Limb (tissue), 2 donors: ENCODE measurements at regions not wholly inside any gene's neighbourhood (a gene's known extent, or its start where the extent isn't known, plus 50 kb on each side); places are given as distances from the start of the nearest gene placed in this dataset.
"Not testable (repeated sequence)": the region's sequence is repeated elsewhere in the genome, so short reads cannot be mapped to it uniquely, and the experiment has no call there.

ENCODE experiments used
- DNase-seq, 2 donors: peaks; one replicate each; pipeline ENCODE4 v3.0.0-alpha.2; 2016; ENCODE audit errors: extremely low spot score in 2 of 2

DNA sequence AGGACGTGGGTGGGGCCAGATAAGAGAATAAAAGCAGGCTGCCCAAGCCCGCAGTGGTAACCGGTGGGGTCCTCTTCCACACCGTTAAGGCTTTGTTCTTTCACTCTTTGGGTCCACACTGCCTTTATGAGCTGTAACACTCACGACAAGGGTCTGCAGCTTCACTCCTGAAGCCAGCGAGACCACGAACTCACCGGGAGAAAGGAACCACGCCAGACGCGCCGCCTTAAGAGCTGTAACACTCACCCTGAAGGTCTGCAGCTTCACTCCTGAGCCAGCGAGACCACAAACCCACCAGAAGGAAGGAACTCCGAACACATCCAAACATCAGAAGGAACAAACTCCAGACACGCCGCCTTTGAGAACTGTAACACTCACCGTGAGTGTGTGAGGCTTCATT, 203.9 kb upstream of the HNRNPA3 start:
- DNase-seq: not testable (repeated sequence)

DNA sequence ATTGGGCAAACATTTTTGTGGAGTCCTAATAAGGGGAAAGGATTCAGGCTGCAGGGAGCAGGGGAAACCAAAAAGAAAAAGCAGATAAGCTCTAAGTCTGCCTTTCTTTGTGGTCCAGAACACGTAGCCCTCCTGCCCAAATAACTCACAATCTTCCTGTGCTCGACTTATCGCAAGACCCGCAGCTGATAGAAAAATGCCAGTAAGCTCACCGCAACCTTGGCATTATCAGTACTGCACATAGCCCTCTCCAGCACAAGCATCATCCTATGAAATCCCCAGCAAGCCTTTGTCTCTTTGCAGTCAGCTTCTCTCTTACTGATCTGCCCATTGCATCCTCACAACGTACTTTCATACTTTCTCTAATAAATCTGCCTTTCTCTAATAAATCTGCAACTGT, 202.4 kb upstream of the HNRNPA3 start:
- no peak for DNase-seq

DNA sequence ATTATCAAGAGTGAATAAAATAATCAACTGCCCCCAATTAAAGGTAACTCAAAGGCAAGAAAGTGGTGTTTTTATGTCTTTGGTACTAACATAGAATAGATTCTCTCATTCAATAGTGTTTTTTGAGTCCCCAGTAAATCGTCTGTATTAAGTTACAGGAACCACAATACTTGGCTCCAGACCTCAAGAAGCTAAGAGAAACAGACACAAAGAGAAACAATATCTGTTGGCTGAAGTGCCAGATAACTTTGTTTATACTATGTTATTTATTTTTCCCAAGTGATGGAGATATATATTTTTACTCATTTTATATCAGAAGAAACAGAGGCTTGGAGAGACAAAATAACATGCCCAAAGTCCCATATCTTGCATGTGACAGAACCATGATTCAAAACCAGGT, 201.7 kb upstream of the HNRNPA3 start:
- no peak for DNase-seq

DNA sequence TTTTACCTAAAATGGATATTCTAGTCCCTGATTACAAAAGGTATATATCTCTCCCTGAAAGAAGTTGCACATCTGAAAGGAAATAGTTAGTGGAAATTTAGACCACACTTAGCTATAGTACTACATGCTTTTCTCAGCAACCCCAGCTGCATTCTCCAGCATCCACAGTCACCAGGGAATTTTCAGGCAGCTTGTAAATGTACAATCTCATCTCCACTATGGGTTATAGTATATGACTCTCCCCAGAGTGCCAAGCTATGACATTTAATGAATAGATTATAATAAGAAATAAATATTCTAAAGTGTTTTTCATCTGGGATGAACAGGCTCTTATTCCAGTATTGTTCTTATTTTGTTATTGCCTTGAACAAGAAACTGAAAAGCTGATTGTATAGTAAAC, 197.6 kb upstream of the HNRNPA3 start:
- DNase-seq: no peak

DNA sequence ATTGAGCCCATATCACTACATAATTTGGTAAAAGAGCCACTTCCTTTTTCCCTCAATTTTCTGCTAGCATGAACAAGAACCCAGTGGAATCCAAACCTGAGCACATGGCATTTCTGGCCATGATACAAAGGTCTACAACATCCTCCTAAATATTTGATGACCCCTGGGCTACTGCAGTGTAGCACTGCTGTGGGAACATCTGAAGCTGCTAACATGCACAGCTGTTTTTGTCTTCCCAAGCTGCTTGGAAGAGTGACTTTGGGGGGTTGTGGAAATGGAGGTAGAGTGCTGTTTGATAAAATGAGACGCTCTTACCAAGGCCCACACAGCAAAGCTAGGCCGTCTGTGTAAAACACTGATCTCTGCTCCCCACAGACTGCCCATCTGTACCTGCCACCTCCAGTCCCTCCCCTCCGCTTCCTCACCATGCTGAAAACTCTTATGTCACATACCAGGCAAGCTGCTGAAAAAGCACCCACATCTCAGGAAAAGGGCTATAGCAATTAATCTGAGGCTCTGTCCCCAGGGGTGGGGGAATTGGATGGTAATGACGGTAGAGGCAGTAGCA, 197.2 kb upstream of the HNRNPA3 start:
- no peak for DNase-seq

DNA sequence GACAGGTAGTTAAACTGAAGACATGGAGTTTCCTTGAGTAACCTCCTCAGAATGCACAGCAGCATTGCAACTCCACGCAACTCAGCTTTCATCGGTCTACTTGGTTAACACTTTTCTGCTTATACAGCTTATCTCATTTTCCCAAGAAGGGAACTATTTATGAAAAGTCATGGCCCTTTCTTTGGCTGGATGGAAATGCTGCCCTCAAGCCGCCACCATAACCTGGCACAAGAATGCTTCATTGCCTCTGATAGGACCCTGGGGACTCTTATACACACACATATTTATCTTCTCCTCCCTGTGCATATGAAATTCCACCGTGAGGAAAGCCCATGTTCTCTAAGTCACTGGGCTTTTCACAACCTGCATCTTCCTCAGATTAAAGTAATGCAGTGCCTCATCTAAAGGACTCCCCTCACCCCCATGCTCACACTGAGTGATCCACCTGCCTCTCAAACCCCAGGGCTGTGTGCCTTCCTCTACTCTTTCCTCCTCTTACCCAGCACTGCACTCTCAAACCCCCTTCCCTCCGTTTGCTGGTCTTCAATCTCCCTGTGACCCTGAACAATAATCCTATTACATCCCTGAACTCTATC, 192.0 kb upstream of the HNRNPA3 start:
- DNase-seq: no peak

DNA sequence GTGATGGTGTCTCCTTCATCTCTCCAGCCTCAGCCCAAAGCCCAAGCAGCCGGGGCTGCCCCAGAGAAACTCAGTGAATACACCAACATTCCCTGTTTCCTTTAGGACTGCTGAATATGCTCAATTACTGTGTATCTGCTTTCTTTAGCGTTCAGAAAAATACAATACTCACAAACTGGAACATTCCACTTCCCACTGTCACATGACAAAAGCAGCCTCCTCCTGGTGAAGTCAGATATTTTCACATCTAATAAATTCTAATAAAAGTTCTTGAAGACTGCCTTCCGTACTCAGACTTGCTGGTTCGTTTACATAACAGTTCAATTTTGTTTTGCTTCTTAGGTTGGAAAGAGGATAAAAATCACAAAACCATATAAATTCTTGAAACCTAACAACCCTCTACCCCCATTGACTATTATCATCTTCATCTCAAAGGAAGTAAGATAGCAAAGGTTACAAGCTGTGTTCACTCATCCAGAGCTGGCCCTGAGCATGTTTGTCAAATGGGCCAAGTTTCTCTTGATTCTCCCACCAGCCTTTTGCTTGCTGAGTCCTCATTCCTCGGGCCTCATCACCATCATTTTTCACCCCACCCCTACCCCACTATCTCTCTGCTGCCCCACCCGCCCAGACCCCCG, 190.8 kb upstream of the HNRNPA3 start:
- DNase-seq: no peak

DNA sequence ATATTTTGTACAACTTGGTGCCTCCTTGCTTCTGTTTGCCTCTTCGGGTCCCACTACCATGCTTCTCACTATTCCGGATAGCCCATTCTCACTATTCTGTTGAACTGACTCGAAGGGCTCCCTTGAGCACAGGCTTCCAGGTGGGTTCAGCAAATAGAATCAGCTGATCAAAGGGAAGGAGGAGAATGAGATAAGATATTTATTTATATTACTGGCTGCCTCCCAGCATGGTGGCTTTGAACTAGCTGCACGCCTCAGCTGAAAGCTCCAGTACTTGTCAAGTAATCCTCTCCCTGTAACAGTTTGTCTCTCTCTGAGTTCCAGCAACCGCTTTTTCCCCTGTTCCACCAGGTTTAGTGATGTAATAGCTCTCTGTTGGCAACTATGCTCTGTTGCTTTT, 187.8 kb upstream of the HNRNPA3 start:
- DNase-seq: no peak

DNA sequence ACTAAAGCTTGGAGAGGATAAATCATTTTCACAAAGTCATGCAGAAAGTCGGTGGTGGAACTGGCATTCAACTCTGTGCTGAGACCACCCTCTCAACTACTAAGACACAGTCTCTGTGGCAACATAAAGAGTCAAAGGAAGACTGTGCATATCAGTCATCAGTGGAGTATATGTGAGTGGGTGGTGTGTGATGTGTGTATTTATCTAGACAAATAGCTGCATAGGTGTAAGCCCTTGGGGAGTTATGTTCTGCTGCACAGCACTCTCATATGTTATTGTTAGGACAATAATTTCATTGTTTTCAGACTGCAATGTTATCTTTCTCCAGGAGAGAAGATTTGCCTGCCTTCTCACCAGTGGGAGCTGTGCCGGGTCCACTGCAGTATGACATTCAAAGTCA, 186.3 kb upstream of the HNRNPA3 start:
- DNase-seq: no peak

DNA sequence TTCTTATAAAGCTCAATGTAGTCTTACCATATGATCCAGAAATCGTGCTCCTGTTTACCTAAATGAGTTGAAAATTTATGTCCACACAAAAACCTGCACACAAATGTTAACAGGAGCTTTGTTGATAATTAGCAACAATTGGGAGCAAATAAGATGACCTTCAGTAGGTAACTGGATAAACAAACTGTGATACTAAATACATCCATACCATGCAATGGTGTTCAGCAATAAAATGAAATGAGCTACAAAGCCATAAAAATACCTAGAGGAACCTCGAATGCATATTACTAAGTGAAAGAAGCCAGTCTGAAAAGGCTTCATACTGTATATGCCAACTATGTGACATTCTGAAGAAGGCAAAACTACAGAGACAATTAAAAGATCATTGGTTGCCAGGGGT, 185.6 kb upstream of the HNRNPA3 start:
- no peak for DNase-seq

DNA sequence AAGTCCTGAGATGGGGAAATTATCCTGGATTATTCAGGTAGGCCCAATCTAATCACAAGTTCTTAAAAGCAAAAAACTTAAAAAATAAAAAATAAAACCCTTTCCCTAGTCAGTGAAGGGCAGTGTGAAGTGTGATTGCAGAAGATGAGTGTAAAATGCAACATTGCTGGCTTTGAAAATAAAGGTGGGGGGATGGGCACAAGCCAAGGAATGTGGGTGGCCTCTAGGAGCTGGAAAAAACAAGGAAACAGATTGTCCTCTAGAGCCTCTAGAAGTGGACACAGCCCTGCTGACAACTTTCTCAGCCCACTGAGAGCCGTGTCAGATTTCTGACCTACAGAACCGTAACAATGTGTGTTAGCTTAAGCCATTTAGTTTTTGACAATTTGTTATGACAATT, 184.3 kb upstream of the HNRNPA3 start:
- DNase-seq: no peak

DNA sequence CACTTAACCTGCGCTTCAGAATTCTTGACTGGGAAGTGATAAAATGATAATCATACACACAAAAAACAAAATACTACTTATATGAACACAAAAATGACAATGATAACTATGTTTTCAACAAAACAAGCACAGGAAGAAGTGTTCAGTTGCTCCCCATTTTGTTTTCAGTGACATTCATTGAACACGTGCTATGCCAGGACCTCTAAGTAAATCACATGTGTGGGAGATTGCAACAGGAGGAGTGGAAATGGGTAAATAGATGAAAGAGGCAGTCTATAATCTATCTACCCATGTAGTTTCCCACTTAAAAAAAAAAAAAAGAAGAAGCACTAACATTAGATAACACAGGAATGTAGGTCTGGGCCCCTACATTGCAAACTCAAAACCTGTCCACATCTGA, 183.5 kb upstream of the HNRNPA3 start:
- no peak for DNase-seq

DNA sequence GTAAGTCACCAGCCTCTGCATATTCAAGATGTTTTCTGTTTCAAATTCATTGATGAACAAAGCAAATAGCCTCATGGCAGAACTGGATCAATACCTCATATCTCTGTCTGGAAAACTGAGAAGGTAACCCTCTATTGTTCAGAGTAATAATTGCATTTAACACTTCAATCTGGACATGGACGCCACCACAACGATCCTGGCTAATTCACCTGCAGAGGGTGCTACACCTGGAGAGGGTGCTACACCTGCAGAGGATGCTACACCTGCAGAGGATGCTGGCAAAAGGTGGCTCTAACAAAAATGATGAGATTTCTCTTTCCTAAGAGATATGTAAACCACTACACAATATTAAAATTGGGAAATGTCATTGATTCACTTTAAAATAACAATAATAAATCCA, 183.1 kb upstream of the HNRNPA3 start:
- DNase-seq: no peak

DNA sequence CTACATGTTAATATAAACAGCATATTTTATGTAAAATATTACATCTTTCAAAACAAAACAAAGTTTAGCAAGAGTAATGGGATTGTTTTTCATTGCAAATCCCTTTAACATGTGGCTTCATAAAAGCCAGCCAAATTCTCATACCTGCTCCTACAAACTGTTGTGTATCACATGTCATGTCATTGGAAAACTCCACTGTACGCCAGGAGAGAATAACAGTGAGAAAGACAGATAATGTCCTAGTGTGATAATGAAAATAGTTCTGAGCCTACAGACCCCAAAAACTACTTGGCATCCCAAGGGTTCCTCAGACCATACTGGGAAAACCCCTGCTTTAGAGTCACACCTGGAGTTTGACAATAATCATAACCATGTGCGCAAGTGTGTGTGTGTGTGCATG, 182.7 kb upstream of the HNRNPA3 start:
- no peak for DNase-seq

DNA sequence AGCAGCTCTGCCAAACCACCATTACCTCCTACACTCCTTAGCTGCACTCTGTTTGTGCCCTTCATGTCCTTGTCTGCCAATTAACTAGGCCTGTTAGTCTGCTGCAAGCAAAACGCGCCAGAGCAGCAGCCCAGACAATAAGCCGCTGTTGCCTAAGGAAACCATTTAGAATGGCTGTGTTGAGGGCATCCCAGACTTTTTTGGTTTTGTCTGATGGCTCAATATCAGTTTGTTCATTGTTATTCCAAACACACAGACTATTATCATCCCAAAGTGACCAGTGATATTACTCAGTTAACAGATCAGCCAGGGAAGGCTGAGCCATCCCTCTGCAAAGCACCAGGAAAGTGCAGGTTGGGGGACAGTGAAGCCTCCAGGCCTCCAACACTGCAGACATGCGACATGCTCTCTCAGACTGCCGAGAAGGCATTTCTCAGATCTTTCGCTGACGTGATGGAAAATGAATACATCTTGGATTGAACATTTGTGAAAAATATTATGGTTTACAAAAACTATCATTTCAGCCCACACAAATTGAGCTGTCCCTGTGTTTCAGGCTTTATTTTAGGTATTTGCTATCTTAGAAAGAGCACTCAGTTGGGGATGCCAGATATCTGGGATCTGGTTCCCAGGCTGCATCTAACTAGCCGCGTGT, 182.0 kb upstream of the HNRNPA3 start:
- no peak for DNase-seq

DNA sequence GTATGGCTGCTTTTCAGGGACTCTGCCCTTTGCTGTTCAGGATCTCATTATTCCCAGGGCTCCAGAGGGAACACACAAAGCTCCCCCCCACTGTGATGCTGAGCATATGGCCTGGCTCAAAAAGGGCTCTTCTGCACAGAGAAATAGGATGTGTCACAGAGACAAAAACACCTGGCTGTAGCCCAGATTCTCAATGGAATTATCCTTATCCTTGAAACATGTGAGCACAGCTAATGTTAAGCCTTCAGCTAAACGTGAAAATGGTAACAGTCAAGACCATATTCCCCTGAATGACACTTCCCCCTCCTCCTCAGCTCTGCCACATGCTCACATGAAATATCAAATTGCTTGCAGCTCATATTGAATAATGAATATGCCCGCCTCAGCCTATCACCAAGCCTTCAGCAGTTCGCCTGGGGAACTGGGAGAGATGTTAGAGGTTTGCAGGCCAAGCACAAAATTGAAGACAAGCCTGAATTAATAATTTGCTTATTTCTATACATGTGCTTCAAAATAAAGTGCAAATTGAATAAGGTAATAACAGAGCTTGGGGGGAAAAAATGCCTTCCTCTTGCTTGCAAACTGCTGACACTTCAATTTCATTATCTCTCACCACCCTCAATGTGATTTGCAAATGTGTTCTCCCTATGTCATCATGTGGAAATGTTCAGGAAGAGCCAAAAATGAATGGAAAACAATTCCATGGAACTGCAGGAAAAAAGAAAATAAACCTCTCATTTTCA, 181.0 kb upstream of the HNRNPA3 start:
- DNase-seq: peak in 1 of 2 donors; percentile 42

DNA sequence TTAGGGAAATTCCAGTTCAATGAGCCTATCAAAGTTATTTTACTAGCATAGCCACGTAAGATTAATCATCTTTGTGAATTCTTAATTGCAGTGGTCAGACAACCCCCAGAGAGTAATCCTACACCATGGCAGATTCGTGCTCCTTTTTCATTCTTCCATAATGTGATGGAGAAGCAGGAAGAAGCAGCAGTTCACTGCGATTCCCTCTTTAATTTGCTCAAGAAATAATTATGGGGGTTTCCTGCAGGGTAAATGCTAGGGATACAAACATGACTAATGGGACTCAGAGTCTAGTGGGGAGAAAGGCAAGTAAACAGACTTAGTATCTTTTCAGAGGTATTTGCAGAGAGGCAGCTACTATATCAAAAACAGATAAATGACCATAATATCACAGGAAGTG, 175.8 kb upstream of the HNRNPA3 start:
- no peak for DNase-seq

DNA sequence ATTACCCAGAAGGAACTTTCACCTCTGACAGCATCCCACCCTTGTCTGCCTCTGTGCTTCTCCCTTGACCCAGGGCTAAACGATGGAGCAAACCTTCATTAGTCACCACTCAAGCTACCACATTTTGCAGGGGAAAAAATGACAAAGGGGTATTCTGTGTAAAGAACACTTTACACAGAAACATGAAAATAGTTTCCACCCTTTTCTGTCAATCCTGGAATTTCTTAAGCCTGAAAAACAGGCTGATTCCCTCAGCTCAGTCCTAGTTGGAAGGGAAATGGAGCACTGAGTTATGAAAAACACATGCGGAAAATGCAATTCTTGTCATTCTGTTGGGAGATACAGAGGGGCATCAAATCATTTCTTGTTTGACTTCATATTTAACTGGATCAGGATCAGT, 175.0 kb upstream of the HNRNPA3 start:
- DNase-seq: no peak

DNA sequence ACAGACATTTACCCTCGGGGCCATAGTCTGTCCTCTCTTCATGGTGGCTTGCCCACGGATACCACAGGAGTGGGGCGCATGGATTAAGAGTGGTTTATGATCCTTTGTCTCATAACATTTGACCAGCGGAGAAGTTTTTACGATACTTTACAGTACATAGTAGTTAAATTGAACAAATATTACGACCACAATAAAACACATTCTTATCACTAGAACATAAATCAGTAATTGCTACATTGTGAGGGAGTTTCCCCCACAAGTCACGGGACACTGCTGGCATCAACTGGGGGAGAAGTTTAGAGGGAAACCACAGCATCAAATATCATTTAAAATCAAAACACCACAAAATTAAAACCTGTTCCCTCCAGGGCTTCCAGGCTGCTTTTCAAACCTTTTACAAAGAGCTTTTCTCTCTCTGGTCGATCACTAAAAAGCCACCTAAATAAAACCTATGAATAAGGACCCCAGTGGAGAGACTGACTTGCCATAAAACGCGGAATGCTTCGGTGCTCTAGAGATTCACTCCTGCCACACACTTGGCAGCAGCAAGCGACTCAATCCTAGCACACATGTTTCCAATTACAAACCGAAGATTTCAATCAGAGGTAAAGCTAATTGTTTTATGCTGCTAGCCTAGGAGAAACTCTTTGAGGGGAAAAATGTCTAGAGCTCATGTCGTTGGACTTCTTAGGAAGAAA, 173.7 kb upstream of the HNRNPA3 start:
- no peak for DNase-seq

DNA sequence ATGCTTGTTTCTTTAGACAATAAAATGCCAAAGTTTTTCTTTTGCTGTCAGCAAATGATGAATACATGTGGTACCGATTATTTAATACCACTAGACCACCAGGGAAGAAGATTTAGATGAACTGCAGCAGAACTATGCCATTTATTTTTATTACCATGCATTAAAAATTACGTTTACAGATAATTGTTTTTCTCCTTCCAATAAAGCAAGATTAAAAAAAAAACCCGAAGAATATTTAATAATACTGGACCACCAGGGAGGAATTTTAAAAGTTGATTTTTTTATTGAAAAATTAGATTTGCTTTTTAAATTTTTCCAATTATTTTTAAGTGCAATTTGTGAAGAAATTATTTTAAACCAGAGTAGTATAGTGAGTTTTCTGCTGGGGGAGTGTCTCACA, 170.3 kb upstream of the HNRNPA3 start:
- no peak for DNase-seq

DNA sequence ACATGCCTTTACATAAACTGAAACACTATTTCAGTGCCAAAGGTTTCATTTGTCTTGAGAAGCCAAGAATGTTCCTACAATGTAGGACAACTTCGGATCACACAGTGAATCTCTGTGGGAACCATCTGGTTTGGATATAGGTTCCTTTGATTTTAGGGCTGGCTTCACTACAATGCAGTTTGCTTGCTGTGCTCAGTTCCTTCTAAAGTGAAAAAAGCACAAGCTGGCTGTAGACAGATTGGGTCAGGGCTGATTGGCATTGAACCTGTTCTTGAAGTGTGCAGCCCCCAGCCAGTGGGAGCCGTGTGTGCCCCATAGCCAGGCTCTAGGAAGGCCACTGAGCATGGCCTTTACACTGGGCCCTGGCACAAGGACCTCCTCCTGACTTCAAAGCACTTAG, 167.9 kb upstream of the HNRNPA3 start:
- peak in 1 of 2 donors; percentile 64 for DNase-seq

DNA sequence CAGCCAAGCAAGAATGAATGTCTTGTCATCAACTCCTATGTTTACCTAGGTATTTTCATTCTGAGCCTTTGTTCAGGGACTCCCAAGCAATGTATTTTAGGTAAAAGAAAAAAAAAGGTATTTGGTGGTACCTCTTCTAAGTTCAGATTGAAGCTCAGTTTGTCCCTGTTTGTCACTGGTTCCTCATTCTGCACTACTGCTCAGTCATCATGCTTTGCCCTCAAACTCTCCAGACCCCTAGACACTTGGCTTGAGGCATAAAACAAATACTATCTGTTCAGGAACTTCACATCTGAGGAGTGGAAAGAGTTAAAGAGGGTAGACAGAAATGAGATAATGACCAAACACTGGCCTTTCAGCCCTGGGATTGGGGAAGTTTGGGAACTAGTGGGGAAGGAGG, 163.6 kb upstream of the HNRNPA3 start:
- DNase-seq: no peak
